Cerebellar cortex (tissue), 1 donor: ENCODE measurements at regions not wholly inside any gene's neighbourhood (a gene's known extent, or its start where the extent isn't known, plus 50 kb on each side); places are given as distances from the start of the nearest gene placed in this dataset.
"Not testable (repeated sequence)": the region's sequence is repeated elsewhere in the genome, so short reads cannot be mapped to it uniquely, and the experiment has no call there.

Experiments used
- DNase-seq: peaks from one replicate; pipeline ENCODE4 v3.0.0-alpha.2; 2015; ENCODE audit warnings: low spot score

DNA sequence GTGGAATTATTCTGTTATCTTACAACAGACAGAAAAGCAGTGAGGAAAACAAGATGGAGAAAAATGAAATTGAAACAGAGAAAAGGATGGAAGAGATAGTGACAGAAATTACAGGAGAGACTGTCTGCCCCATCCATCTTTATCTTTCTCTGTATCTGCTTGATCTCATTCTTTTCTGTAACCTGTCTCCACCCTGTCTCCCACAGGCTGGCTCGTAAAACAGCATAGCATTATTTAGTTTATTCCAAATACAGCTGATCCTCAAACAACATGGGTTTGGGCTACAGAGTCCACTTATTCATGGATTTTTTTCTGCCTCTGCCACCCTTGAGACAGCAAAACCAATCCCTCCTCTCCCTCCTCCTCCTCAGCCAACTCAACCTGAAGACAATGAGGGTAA is 482.3 kb upstream of the JARID2 start:
- no peak for DNase-seq

DNA sequence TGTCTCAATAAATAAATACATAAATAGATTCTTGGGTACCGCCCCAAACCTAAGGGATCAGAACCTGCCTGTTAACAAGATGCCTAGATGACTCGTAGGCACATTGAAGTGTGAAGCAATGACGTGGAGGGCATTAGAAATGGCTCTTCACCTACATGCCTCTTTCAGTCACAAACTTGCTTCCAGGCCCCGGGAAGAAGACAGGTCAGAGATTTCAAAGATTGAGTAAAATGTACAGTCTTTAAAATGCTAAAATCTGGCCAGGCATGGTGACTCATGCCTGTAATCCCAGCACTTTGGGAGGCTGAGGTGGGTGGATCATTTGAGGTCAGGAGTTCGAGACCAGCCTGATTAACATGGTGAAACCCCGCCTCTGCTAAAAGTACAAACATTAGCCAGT is 480.8 kb upstream of the JARID2 start:
- no peak for DNase-seq

DNA sequence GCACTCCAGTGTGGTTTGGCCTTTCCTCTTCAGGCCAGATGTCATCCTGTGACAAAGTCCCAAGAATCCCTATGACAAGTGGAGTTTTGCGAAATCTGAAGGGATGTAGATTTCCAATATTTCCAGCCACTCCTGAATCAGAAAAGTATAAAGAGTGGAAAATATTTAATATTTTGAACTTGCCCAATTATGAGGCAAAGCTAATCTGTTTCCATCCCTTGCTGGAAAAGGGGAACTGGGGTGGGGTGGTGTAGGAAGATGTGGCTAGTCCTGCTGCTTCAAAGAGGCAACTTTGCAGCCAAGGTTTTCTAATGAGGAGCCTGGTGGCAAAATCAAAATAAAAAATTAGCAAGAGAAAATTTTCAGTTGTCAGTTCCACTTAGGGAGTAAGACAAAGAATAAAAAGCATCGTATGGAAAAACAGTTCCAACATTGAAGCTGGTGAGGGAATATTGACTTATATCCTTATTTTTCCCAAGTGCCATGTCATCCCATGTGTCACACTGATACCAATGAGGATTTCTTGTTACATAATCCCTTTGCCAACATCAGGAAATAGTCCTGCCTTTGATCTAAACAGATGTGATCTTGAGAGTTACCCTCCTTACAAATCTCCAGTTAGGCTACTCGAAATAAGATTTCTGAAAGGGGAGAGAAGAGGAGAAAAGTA is 480.0 kb upstream of the JARID2 start:
- DNase-seq: no peak

DNA sequence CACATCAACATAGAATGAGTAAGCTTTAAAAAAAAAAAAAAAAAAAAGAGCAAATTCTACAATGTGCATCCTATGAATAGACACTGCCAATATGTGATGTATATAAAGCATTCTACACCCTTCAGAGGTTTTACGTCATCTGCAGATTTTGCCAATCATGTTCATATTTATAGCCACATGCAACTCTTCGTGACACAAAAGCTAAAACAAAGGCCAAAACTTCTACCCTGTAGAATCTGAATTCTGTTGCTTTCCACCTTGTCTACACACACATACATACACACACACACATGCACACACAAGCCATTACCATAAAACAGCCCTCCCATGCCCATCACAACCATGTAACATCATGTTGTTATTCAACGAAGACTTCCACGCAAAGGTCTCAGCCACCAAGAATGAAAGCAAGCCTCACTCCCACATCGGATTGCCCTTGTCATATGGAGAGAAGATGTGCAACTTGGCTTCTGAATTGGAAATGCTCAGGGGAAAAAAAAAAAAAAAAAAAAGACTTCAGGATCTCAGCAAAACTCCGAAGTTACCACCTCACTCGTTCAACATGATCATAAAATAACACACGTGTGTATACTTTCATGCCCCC is 479.4 kb upstream of the JARID2 start:
- no peak for DNase-seq

DNA sequence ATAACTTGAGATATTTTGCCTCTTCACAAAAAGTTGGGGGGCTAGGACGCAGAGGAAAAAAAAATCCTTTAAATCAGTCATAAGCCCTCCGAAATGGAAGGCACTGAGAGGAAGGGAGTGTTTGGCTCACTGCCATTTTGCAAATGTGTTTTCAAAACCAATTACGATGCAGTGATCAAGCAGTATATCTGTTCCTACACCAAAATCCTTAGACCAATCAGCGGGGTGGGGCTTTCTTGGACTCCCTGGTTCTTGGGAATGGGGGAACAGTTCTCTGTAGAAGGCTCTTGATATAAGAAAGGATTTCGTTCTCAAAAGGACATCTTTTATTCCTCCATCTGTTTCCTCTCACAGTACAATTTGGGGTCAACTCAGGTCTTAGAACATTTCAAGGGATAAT is 478.6 kb upstream of the JARID2 start:
- peak; percentile 28 for DNase-seq

DNA sequence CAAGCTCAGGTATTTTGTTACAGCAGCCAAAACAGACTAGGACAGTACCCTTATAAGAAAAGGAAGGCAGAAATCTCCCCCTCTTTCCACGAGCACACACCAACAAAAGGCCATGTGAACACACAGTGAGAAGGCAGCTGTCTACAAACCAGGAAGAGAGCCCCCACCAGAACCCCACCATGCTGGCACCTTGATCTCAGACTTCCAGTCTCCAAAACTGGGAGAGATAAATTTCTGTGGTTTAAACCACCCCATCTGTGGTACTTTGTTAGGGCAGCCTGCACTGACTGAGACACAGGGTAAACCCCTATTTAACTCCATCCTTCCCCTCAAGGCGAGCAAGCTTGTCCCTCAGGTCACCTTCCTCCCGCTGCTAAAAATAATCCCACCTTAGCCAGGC is 475.8 kb upstream of the JARID2 start:
- DNase-seq: no peak

DNA sequence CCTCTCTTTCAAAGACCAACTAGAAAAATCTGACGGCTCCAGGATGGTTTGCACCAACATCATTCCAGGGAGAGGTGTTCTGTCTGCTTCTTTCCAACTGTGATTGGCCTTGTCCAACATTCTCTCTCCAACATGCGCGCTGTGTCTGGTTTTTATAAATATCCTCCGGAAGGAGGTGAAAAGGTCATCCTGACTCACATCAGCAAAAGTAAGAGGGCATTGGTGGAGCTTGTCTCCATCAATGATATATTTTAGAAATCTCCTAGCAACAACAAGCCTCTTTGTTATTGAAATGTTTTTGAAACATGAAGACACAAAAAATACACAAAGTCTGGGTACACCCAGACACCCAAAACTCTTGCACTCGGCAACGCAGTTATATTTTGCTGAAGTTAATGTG is 475.3 kb upstream of the JARID2 start:
- DNase-seq: no peak

DNA sequence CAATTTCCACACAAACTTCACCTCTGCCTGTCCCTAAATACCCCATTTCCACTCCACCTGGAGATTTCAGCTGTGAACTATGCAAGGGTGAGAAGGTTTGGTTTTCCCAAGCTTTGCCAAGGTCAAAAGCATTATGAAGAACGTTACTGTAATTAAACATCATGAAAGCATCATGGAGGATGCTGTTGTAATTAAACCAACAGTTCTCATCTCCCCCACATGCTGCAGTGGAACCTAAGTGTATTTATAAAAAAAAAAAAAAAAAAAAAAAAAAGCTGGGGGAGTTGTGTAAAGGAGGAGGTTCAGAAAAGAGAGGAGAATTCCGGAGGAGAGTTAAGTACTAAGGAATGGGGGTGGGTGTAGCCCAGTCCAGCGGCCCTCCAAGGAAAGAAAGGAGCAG is 474.9 kb upstream of the JARID2 start:
- DNase-seq: no peak

DNA sequence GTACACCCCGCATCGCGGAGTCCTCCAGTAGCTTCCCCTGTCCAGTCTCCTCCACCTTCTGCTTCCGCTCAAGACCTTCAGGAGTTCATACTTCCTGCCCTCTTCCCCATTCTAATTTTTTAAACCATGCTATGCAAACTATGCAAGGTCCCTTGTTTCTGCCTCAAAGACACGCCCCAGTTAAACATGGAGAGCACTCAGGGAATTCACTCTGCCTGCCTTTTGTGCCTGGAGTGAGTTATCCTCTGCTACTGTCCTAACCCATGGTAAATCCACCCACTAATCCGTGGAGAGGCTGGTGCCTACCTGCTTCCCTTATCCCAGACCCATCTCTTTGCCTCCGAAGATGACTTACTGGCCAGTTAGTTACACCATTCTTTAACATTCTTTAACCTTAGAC is 473.7 kb upstream of the JARID2 start:
- no peak for DNase-seq

DNA sequence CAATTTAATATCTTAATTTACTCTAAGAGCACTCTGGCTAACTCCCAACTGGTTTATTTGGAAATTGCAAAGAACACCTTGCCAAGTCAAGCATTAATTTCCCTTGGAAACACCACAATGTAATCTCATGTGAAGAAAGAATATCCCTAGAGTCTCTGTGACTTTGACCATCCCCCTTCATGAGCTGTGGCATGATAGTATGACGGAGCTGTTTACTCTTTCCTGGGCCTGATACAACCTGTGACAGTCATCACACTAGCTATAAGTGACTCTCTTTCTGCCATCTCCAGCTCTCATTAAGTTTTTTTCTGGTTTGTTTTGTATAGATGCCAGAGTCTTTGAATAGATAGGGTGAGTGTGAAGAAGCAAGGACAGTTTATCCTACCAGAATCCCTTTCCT is 470.3 kb upstream of the JARID2 start:
- DNase-seq: no peak

DNA sequence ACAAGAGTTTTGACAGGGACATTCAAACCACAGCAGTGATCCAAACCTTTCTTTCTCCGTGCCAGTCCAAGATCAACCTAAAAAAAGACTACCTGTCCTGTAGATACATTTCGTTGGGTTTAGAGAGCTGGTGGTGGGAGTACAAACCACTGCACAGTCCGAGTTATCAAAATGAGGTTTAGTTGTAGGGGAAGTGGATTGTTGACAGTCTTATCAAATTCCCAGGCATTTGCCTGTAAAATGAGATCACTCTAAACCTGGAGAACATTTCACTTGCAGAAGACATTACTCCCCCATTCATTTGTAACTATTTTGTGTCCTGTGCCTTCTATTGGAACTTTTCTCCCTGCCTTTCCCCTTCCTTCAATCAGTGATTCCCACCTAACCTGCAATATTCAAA is 469.6 kb upstream of the JARID2 start:
- DNase-seq: no peak

DNA sequence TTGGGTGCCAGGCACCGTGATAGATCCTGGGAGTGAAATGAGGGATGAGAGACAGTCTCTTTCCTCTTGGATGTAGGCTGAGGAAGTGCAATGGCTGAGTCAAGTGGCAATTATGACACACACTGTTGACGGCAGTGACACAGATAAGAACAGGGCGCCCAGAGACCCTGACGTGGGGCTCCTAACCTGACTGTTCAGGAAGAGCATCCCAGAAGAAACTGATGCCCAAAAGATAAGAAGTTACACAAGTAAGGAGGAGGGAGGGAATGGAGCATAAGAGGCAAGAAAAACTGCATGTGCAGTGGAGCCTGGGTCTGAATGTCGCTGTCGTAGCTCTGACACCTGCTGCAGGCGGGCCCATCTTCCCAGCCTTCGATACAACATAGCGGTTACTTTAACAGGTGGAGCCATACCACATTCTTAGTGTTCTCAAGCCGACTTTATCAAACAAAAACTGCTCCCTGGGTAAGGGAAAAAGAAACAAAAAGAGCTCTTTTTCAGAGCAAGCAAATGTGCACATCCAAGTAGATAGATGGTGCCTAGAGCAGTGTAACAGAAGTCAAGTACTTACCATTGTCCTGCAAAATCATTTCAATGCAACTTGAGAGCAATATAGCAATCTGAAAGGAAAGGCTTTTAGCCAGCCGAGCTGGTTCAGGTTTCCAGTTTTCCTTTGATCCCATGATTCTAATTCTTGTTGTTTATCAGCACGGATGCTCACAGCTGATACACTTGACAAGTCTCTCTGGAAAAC is 463.9 kb upstream of the JARID2 start:
- no peak for DNase-seq

DNA sequence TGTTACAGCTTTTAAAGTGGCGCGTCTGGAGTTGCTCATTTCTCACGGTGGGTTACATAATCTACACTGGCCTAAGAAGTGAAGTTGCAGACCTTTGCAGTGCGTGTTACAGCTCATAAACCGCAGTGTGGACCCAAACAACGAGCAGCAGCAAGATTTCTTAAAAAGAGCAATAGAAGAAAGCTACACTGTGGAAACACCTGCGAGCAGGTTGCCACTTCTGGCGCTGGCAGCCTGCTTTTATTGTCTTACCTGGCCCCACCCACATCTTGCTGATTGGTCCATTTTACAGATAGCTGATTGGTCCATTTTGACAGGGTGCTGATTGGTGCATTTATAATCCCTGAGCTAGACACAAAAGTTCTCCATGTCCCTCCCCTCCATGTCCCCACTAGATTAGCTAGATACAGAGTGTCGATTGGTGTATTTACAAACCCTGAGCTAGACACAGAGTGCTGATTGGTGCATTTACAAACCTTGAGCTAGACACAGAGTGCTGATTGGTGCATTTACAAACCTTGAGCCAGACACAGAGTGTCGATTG is 462.9 kb upstream of the JARID2 start:
- DNase-seq: not testable (repeated sequence)

DNA sequence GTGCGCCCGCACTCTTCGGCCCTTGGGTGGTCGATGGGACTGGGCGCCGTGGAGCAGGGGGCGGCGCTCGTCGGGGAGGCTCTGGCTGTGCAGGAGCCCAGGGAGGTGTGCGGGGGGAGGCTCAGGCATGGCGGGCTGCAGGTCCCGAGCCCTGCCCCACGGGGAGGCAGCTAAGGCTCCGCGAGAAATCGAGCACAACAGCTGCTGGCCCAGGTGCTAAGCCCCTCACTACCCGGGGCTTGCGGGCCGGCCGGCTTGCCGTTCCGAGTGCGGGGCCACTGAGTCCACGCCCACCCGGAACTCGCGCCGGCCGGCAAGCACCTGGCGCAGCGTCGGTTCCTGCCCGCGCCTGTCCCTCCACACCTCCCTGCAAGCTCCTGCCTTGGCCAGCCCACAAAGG is 462.3 kb upstream of the JARID2 start:
- DNase-seq: no peak

DNA sequence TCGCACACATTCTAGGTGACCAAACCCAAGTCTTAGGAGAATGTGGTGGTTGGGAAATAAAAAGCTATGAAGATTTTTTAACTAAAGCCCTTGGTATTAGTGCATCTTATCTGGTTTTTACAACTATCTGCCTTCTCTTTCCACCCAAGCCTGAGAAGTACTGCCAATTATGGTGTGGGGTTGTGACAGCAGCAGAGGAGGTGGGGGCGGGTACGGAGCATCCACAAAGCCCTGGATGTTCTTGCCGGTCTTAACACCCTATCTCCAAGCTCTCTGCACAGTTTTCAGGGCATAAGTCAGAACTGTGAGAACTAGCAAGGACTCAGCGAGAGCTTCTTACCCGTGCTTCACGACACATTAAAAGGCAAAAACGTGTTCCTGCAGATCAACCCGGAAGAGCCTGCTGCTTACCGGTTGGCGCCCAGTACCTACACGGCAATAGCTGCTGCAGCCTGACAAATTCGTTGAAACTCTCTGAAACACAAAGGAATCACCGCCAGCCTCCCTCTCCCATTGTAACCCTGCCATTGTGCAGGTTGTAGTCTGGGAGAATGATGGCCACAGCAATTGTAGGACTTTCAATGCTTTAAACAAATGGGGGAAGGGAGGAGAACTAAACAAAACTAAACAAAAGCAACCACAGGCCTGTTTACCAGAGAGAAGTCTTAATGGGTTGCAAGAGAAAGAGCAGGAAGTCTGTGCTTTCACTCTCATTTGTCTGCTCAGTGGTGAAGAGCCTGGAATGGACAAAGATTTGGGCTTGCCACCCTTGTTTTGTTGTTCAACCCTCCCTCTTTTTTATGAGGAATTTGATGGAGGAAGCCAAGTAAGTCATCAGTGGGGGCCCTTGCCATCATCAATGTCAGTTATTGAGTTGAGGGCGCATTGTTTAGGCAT is 461.0 kb upstream of the JARID2 start:
- no peak for DNase-seq

DNA sequence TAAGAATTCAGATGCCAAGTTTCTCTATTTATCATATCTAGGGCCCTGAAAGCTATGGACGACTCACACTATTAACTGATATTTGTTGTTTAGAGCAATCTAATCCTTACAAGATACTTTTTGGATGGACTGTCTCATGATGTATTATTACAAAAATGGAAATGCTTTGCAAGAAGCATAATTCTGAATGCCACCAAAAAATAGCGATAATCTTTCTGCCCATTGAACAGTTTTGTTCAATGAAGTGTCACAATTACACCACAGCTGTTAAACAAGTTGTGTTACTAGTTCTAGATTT is 460.4 kb upstream of the JARID2 start:
- DNase-seq: no peak

DNA sequence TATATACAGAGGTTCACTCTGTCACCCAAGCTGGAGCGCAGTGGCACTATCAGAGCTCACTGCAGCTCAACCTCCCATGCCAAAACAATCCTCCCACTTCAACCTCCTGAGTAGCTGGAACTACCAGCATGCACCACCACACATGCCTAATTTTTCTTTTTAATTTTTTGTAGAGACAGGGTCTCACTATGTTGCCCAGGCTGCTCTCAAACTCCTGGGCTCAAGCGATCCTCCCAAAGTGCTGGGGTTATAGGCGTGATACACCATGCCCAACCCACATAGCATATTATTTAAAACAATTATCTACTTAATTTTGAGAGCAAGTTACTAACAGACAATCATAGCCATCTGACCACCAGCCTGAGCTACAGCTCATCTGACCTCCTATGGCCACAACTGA is 459.9 kb upstream of the JARID2 start:
- no peak for DNase-seq

DNA sequence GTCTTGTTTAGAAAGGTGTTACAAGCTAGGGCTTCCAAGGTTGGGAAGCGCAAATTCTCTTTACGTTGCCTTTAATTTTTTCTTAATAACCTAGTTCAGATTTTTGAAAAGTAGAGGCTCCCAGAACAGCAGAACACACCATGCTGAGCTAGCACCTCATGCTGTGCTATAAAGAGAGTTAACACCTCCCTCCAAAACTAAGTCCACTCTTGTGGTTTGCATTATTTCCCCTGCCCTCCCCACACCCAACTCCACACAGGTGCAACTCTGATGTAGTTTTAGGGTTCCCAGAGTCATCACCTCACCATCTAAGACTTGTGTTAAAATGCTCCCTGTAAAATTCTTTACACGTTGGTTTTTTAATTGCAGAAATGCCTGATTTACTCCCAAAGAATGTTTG is 459.4 kb upstream of the JARID2 start:
- no peak for DNase-seq

DNA sequence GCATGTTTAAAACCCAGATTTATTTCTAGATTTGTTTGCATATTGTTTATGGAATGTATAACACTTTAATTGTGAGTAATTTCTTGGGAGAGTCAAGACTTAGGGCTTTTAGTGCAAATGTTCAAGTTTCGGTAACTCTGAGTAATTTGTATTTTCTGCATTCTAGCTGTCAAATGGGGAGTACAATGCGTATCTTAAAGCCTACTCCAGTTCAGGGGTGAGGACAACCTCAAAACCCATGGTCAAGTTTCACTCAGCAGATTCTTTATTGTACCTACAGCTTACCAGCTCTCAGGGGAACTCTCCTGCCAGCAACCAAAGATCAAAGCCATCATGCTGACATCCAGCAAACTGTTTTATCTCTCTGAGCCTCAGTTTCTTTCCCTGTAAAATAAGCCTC is 458.6 kb upstream of the JARID2 start:
- DNase-seq: no peak

DNA sequence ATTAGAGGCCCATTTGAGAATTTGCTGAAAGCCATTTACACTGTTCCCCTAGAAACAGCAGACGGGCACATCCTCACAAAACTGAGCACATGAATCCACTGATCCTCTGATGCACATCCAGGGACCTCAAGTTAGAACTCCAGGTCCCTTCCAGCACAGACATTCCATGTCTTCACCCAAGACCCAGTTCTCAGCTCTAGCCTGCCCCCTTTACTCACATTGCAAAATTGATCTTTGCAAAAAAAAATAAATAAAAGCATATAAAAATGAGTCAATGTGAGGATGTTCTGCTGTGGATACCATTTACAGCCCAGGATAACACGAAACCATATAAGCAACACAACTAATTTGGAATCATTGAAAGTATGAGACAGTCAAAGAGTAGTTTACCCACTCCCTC is 458.2 kb upstream of the JARID2 start:
- DNase-seq: no peak

DNA sequence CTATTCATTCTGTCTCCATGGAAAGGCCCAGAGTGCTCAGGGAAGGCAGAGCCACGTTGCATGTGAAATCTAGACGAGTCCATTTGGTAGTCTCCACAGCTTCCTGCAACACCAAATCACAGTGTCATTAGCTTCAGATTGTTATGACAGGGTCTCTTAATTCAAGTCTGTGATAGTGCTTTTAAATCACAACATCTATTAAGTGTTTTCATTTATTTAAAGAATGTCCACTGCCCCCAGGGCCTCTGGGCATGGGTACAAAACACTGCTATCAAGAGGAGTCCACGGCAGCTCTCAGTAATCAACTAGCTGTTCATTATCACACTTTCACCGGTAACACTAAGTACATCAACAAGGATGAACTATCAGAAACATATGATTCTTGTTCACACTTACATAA is 455.9 kb upstream of the JARID2 start:
- no peak for DNase-seq

DNA sequence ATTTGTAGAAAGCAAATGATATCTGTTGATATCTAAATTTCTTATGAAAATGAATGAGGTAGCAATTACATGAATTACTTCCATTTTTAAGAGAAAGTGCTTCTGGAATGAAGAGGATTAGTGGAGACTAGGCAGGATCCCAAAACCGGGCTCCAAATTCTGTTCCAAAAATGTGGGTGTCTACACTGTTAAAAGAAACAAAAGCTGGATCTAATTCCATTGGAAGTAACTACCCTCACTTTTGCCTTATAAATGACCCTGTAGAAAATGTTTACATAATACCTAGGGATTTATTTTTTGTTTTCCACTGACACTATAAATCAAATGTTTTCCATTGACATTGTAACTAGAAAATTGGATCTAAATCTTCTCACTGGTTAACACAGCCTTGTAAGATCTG is 454.9 kb upstream of the JARID2 start:
- no peak for DNase-seq

DNA sequence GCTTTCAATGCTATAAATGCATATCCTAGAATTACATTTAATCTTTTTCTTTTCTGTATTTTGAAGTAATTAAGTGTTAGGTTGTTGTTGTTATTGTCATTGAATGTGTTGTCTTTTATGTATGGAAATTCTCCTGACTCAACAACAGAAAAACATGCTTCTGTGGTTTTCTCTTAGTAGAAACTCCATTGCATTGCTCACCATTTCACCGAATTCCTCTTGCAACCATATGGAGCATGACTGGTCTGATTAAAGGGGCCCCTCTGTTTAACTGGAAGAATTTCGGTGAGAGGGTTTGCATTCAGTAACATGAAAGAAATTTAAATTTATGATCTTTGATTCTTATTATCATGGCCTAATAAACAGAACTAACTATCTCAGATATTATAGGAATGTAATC is 454.3 kb upstream of the JARID2 start:
- DNase-seq: no peak
